Smooth muscle cell (in vitro differentiated cells): ENCODE measurements at regions not wholly inside any gene's neighbourhood (a gene's known extent, or its start where the extent isn't known, plus 50 kb on each side); places are given as distances from the start of the nearest gene placed in this dataset.
A peak's percentile ranks its signal among the peaks of the same experiment; 100 is the strongest.
"Not testable (repeated sequence)": the region's sequence is repeated elsewhere in the genome, so short reads cannot be mapped to it uniquely, and the experiment has no call there.

Experiments
- DNase-seq: peaks from one replicate; lab custom pipeline; 2025; ENCODE audit not compliant: unreplicated experiment; lab: John Stamatoyannopoulos, UW
- H2AFZ ChIP-seq: fragments of 200-600 bp; sonication (generic); 2 replicates; pipeline ENCODE4 v1.6.0; 2016; ENCODE audit warnings: antibody characterized with exemption, low read depth, mild to moderate bottlenecking
- H3F3A ChIP-seq: fragments of 200-600 bp; sonication (generic); 2 replicates; pipeline ENCODE4 v1.6.0; 2017; ENCODE audit warnings: antibody characterized with exemption, low read depth
- H3K27ac ChIP-seq: fragments of 200-600 bp; sonication (generic); 2 replicates; pipeline ENCODE4 v1.5.1; 2016; ENCODE audit warnings: low read depth, mild to moderate bottlenecking
- H3K27me3 ChIP-seq: fragments of 200-600 bp; sonication (generic); 2 replicates; pipeline ENCODE4 v1.6.1; 2016; ENCODE audit warnings: low read depth, mild to moderate bottlenecking
- H3K36me3 ChIP-seq: fragments of 200-600 bp; sonication (generic); 2 replicates; pipeline ENCODE4 v1.5.1; 2016; ENCODE audit warnings: low read depth
- H3K4me1 ChIP-seq: fragments of 200-600 bp; sonication (generic); 2 replicates; pipeline ENCODE4 v1.5.1; 2016; ENCODE audit warnings: low read depth
- H3K4me2 ChIP-seq: fragments of 200-600 bp; sonication (generic); 2 replicates; pipeline ENCODE4 v1.6.0; 2016; ENCODE audit warnings: mild to moderate bottlenecking
- H3K4me3 ChIP-seq: fragments of 200-600 bp; sonication (generic); 2 replicates; pipeline ENCODE4 v1.5.1; 2016; ENCODE audit warnings: mild to moderate bottlenecking
- H3K79me2 ChIP-seq: fragments of 200-600 bp; sonication (generic); 2 replicates; pipeline ENCODE4 v1.6.0; 2016; ENCODE audit warnings: low read depth, mild to moderate bottlenecking
- H3K9ac ChIP-seq: fragments of 200-600 bp; sonication (generic); 2 replicates; pipeline ENCODE4 v1.6.0; 2016; ENCODE audit warnings: low read depth
- H3K9me3 ChIP-seq: fragments of 200-600 bp; sonication (generic); replicated peaks from 2 replicates; pipeline ENCODE4 v1.5.1; 2016; ENCODE audit warnings: low read depth
- H4K20me1 ChIP-seq: fragments of 200-600 bp; sonication (generic); 2 replicates; pipeline ENCODE4 v1.6.0; 2016; ENCODE audit warnings: low read depth
- WGBS: methylation state at CpG from one replicate; pipeline ENCODE4 v1.1.7; 2016; ENCODE audit warnings: low lambda C conversion rate; 5-methylcytosine and 5-hydroxymethylcytosine counted together
- TF ChIP-seq, protein P1 (sequence below): fragments of 200-600 bp; sonication (generic); IDR thresholded peaks from 2 replicates; pipeline ENCODE4 v1.5.1; 2017; ENCODE audit warnings: borderline replicate concordance, mild to moderate bottlenecking, antibody characterized with exemption; ENCODE audit not compliant: insufficient read depth, poor library complexity, severe bottlenecking

DNA sequence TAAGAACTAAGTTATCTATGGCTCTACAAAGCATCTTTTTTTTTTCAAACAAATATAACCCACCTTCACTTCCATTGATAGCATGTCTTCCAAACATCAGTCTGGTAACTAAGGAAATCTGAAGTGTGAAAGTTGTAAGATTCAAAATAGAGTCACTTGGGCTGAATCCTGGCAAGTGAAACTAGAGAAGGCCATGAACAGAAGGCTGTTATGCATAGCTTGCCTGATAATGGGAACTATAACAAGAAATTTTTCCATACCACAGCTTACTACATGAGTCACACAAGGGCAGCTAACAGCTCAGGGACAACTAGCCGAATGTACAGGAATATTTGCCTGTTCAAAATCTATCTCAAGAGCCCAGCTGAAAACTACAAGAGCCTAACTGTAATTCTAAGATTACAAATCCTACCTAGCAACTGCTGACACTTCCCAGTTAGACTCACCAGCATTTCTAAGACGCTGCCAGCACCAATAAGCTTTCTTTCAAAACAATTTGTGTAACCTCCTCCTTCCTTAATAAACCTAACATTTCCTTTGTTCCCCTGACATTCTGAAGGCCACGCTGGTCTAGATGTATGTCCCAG is 1066.5 kb downstream of the PLOD2 start:
- Histone ChIP-seq H3K27me3 (no peaks in the 10 kb centered on the region), H3K27ac (peak overlapping the region; percentile 86), H4K20me1 (no peaks in the 10 kb centered on the region), H3K4me1 (peaks cover 4% of the 10 kb centered on the region), H3K4me2 (peak overlapping the region; percentile 60), H2AFZ (peak overlapping the region; percentile 84), H3K79me2 (no peaks in the 10 kb centered on the region), H3K4me3 (no peak overlapping the region), H3F3A (peaks cover 5% of the 10 kb centered on the region), H3K9me3 (no peaks in the 10 kb centered on the region), H3K9ac (no peak overlapping the region), H3K36me3 (no peaks in the 10 kb centered on the region)
- no peak for DNase-seq
- TF ChIP-seq, protein P1, sequence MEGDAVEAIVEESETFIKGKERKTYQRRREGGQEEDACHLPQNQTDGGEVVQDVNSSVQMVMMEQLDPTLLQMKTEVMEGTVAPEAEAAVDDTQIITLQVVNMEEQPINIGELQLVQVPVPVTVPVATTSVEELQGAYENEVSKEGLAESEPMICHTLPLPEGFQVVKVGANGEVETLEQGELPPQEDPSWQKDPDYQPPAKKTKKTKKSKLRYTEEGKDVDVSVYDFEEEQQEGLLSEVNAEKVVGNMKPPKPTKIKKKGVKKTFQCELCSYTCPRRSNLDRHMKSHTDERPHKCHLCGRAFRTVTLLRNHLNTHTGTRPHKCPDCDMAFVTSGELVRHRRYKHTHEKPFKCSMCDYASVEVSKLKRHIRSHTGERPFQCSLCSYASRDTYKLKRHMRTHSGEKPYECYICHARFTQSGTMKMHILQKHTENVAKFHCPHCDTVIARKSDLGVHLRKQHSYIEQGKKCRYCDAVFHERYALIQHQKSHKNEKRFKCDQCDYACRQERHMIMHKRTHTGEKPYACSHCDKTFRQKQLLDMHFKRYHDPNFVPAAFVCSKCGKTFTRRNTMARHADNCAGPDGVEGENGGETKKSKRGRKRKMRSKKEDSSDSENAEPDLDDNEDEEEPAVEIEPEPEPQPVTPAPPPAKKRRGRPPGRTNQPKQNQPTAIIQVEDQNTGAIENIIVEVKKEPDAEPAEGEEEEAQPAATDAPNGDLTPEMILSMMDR, result no peak
- 27% methylated on average over 3 of the region's 3 CpGs for WGBS

DNA sequence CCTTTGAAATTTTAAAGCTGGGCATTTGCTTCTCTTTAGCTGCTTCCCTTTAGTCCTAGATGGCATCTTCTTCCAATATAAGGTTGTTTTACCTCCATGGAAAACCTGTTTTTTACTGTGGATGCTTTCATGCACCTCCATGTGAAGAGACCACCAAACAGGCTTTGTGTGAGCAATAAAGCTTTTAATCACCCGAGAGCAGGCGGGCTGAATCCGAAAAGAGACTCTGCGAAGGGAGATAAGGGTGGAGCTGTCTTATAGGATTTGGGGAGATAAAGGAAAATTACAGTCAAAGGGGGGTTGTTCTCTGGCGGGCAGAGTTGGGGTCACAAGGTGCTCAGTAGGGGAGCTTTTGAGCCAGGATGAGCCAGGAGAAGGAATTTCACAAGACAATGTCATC is 1049.8 kb downstream of the PLOD2 start:
- H3K27me3 ChIP-seq, H3F3A ChIP-seq, H3K79me2 ChIP-seq, H3K4me1 ChIP-seq, H2AFZ ChIP-seq, H3K9me3 ChIP-seq, H3K36me3 ChIP-seq, H4K20me1 ChIP-seq, DNase-seq, H3K9ac ChIP-seq, H3K27ac ChIP-seq, H3K4me2 ChIP-seq, H3K4me3 ChIP-seq: not testable (repeated sequence)
- 54% methylated on average over 5 of the region's 5 CpGs for WGBS

DNA sequence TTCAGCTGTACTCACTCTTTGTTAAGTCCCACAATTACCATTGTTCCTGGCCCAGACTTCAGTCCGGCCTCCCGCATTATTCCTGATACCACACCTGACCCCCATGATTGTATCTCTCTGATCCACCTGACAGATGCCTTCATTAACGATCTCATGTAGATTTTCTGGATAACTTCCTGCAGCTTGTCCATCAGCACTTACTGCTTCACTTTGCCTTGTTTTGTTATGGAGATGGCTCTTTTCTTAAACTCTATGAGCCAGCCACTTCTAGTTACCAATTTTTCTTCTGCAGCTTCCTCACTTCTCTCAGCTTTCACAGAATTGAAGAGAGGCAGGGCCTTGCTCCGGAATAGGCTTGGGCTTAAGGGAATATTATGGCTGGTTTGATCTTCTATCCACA is 1044.2 kb downstream of the PLOD2 start:
- H3K79me2 ChIP-seq, result no peaks in the 10 kb centered on the region

DNA sequence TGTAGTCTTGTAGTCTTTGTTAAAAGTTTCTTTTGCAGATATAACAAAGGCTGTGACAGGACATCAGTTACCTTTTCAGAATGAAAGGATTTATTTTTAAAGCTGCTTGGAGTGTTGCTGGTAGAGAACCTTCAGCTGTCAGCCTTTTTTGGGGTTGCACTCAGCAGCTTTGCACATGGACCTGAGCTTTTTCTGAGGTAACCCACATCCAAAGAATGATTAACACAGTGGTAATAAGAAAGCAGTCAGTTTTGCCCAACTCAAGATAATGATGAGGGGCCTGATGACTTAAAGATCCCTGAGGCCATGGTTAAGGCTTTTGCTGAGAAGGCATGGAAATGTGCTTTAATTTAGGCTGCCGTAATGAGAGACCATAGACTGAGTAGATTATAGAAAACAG is 1042.7 kb downstream of the PLOD2 start:
- H2AFZ ChIP-seq, result no peak overlapping the region
- H3K9ac ChIP-seq, result no peak overlapping the region
- WGBS, result 73% methylated on average over 1 of the region's 1 CpG
- no peak overlapping the region for H3K4me3 ChIP-seq
- H3K27ac ChIP-seq, result no peak overlapping the region
- no peaks in the 10 kb centered on the region for H3K9me3 ChIP-seq
- no peaks in the 10 kb centered on the region for H3F3A ChIP-seq
- TF ChIP-seq, protein P1, result no peak
- H3K4me1 ChIP-seq, result no peaks in the 10 kb centered on the region
- no peaks in the 10 kb centered on the region for H4K20me1 ChIP-seq
- no peaks in the 10 kb centered on the region for H3K79me2 ChIP-seq
- H3K27me3 ChIP-seq, result no peaks in the 10 kb centered on the region
- H3K4me2 ChIP-seq, result no peak overlapping the region
- H3K36me3 ChIP-seq, result no peaks in the 10 kb centered on the region
- no peak for DNase-seq

More for the DNA sequence above, 1044.2 kb downstream of the PLOD2 start:
- Histone ChIP-seq H3K4me3 (no peak overlapping the region), H3K4me1 (no peaks in the 10 kb centered on the region), H3K9me3 (no peaks in the 10 kb centered on the region), H2AFZ (no peak overlapping the region), H3K27me3 (no peaks in the 10 kb centered on the region), H3K4me2 (no peak overlapping the region), H3K27ac (no peak overlapping the region), H4K20me1 (no peaks in the 10 kb centered on the region), H3F3A (no peaks in the 10 kb centered on the region), H3K36me3 (no peaks in the 10 kb centered on the region), H3K9ac (no peak overlapping the region)
- no peak for DNase-seq
- 77% methylated on average over 4 of the region's 4 CpGs for WGBS
- TF ChIP-seq, protein P1, result no peak
